Nephron progenitor cell (in vitro differentiated cells): ENCODE measurements at regions not wholly inside any gene's neighbourhood (a gene's known extent, or its start where the extent isn't known, plus 50 kb on each side); places are given as distances from the start of the nearest gene placed in this dataset.

Source experiments
- DNase-seq: peaks from one replicate; pipeline ENCODE4 v3.0.0; 2021
- H3K27ac Mint-ChIP-seq: 2 replicates; pipeline ENCODE4 v1.8.0; 2021; ENCODE audit warnings: mild to moderate bottlenecking, moderate library complexity, mixed read lengths
- H3K27me3 Mint-ChIP-seq: 2 replicates; pipeline ENCODE4 v1.8.0; 2021; ENCODE audit warnings: mild to moderate bottlenecking, low read depth, mixed read lengths; ENCODE audit not compliant: poor library complexity
- H3K36me3 Mint-ChIP-seq: 2 replicates; pipeline ENCODE4 v1.8.0; 2021; ENCODE audit warnings: low read depth, mixed read lengths
- H3K4me1 Mint-ChIP-seq: 2 replicates; pipeline ENCODE4 v1.8.0; 2021; ENCODE audit warnings: mixed read lengths
- H3K4me3 Mint-ChIP-seq: 2 replicates; pipeline ENCODE4 v1.8.0; 2021; ENCODE audit warnings: mild to moderate bottlenecking, moderate library complexity, mixed read lengths
- H3K9me3 Mint-ChIP-seq: 2 replicates; pipeline ENCODE4 v1.8.0; 2021; ENCODE audit warnings: mild to moderate bottlenecking, moderate library complexity, mixed read lengths
- TF ChIP-seq, protein P1 (sequence below): fragments of 200-600 bp; sonication (generic); IDR thresholded peaks from 2 replicates; pipeline ENCODE4 v1.5.0; 2021; ENCODE audit warnings: antibody characterized with exemption

DNA sequence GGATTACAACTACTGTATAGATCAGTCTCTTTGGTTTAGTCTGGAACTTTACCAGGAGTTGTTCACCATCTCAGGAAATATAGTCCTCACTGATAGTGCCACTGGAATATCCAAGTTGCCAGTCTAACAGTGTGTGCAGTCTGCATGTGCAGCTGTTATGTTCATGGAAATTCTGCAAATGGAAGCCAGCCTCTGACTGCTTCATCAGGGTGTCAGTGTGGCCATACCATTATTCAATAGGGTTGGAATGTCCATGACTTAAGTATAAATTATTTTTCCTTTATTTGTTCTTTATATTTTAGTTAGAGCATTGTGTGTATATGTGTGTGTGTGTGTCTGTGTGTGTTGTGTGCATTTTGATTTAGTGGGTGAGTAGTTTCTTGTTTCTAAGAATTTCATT is 51.8 kb downstream of the C11orf96 start:
- H3K4me1 Mint-ChIP-seq: peaks cover 52% of the 10 kb centered on the region
- no peak overlapping the region for H3K27ac Mint-ChIP-seq
- peaks cover 32% of the 10 kb centered on the region for H3K27me3 Mint-ChIP-seq
- DNase-seq: no peak
- H3K36me3 Mint-ChIP-seq: no peaks in the 10 kb centered on the region
- no peaks in the 10 kb centered on the region for H3K9me3 Mint-ChIP-seq
- no peak overlapping the region for H3K4me3 Mint-ChIP-seq
- TF ChIP-seq, protein P1, sequence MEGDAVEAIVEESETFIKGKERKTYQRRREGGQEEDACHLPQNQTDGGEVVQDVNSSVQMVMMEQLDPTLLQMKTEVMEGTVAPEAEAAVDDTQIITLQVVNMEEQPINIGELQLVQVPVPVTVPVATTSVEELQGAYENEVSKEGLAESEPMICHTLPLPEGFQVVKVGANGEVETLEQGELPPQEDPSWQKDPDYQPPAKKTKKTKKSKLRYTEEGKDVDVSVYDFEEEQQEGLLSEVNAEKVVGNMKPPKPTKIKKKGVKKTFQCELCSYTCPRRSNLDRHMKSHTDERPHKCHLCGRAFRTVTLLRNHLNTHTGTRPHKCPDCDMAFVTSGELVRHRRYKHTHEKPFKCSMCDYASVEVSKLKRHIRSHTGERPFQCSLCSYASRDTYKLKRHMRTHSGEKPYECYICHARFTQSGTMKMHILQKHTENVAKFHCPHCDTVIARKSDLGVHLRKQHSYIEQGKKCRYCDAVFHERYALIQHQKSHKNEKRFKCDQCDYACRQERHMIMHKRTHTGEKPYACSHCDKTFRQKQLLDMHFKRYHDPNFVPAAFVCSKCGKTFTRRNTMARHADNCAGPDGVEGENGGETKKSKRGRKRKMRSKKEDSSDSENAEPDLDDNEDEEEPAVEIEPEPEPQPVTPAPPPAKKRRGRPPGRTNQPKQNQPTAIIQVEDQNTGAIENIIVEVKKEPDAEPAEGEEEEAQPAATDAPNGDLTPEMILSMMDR: no peak

DNA sequence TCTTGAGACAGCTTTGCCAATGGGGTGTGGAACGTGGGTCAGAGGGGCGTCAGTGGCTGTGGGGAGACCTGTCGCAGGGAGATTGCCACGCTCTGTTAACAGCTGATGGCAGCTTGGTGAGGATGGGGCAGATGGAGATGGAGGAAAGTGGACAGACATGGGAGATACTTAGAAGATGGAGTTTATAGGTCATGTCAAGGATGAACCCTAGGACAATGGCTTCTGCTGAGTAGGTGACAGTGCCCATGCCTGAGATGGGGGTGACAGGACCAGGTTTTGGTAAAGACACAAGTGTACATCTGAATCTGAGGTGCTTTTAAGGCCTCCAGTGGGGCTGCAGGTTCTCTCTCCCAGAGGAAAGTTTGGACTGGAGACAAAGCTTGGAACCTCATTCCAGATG is 51.5 kb upstream of the ACCSL start:
- H3K4me3 Mint-ChIP-seq: no peak overlapping the region
- H3K27ac Mint-ChIP-seq: no peak overlapping the region
- peaks cover 32% of the 10 kb centered on the region for H3K27me3 Mint-ChIP-seq
- H3K36me3 Mint-ChIP-seq: no peaks in the 10 kb centered on the region
- peaks cover 40% of the 10 kb centered on the region for H3K4me1 Mint-ChIP-seq
- no peaks in the 10 kb centered on the region for H3K9me3 Mint-ChIP-seq
- no peak for DNase-seq
- TF ChIP-seq, protein P1: no peak

DNA sequence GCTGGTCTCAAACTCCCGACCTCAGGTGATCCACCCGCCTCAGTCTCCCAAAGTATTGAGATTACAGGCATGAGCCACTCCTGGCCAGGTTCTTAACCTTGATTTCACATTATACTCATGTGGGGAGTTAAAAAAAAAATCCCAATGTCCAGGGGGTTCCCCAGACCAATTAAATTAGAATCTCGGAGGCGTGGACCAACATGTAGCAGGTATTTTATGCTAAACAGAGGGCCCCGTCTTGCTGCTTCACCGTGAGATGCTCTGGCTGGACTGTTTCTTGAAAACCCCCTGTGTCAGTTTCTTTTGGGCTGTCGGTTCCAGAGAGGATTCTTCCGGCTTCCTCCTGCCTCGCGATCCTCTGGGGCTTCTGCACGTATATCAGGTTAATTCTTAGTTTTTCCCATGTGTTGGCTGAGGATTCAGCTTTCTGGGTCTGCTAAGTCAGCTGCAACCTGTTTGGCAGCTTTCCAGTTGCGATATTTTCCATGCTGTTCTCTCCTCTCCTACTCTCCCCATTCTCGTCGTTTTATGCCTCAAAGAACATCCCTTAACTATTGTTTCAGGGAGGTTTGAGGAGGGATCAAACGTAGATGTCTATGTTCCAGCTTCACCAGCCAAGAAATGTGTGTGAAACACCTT is 50.6 kb upstream of the ACCSL start:
- H3K36me3 Mint-ChIP-seq: no peaks in the 10 kb centered on the region
- no peak for DNase-seq
- peaks cover 41% of the 10 kb centered on the region for H3K4me1 Mint-ChIP-seq
- H3K9me3 Mint-ChIP-seq: no peaks in the 10 kb centered on the region
- H3K4me3 Mint-ChIP-seq: no peak overlapping the region
- TF ChIP-seq, protein P1: no peak
- H3K27me3 Mint-ChIP-seq: peaks cover 36% of the 10 kb centered on the region
- no peak overlapping the region for H3K27ac Mint-ChIP-seq
